Erythroblast (primary cell): ENCODE measurements at regions not wholly inside any gene's neighbourhood (a gene's known extent, or its start where the extent isn't known, plus 50 kb on each side); places are given as distances from the start of the nearest gene placed in this dataset.
"Not testable (repeated sequence)": the region's sequence is repeated elsewhere in the genome, so short reads cannot be mapped to it uniquely, and the experiment has no call there.

Experiments
- DNase-seq, 2 experiments: peaks; one replicate each; lab custom pipeline; 2025; lab: John Stamatoyannopoulos, UW
- GATA1 ChIP-seq: IDR thresholded peaks from 2 replicates; pipeline ENCODE4 v1.6.1; 2011; ENCODE audit warnings: low read depth, mild to moderate bottlenecking, control low read depth, low read length, moderate library complexity
- POLR2A ChIP-seq: IDR thresholded peaks from 2 replicates; pipeline ENCODE4 v1.6.1; 2011; ENCODE audit warnings: mild to moderate bottlenecking, low read length

DNA sequence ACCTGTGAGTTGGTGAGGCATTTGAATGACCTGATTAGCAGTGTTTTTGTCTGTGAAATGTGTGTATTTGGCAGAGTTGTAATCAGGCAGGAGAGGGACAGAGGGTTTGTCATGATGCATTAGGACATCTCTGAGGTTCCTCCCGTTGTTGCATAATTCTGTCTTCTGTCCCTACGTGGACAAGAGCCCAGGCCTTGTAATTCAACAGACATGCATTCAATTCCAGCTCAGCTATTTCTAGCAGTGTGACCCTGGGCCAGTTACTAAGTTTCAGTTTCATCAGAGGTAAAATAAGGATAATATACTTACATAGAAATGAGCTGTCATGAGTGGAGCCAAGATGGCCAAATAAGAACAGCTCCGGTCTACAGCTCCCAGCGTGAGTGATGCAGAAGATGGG, 208.6 kb downstream of the SLC38A4 start:
- DNase-seq: no peak
- no peak for TF ChIP-seq POLR2A
- no peak for TF ChIP-seq GATA1

DNA sequence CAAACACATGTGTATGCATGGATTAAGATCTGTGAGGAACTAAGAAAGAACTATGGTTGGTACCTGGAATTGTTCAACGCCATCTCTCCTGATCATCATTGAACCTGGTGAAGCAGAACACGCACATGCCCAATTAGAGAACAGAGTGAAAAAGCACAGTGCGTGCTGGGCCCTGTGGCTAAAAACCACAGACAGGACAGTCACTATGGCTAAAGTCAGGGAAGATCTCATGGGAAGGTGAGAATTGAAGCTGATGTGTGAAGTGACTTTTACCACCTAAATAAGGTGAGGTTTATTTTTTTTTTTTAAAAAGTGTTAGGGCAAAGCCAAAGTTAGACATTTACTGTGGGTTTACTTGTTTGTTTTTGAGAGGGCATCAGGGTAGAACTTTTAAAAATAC, 215.0 kb downstream of the SLC38A4 start:
- TF ChIP-seq GATA1 (no peak), POLR2A (no peak)
- no peak for DNase-seq

- no peak for TF ChIP-seq POLR2A
- no peak for TF ChIP-seq GATA1
- no peak for DNase-seq
Observed at GRCh38 chr12:46609674-46610073, 216.1 kb downstream of the SLC38A4 start.

- DNase-seq: no peak
- TF ChIP-seq GATA1: no peak
- TF ChIP-seq POLR2A: no peak
Observed at GRCh38 chr12:46609273-46609623, 216.5 kb downstream of the SLC38A4 start.

GRCh38 chr12:46608431-46609272, 217.1 kb downstream of the SLC38A4 start:
- TF ChIP-seq POLR2A: no peak
- no peak for TF ChIP-seq GATA1
- DNase-seq: no peak

- TF ChIP-seq POLR2A (no peak), GATA1 (no peak)
- DNase-seq: no peak
Observed at GRCh38 chr12:46604684-46605083, 221.1 kb downstream of the SLC38A4 start.

- DNase-seq: no peak
- TF ChIP-seq GATA1 (no peak), POLR2A (no peak)
Observed at GRCh38 chr12:46603776-46604456, 221.9 kb downstream of the SLC38A4 start.

- TF ChIP-seq POLR2A (no peak), GATA1 (no peak)
- no peak for DNase-seq
Observed at GRCh38 chr12:46602474-46602873, 223.3 kb downstream of the SLC38A4 start.

- TF ChIP-seq GATA1 (no peak), POLR2A (no peak)
- no peak for DNase-seq
Observed at GRCh38 chr12:46590991-46591703, 218.6 kb upstream of the SLC38A2 start.

DNA sequence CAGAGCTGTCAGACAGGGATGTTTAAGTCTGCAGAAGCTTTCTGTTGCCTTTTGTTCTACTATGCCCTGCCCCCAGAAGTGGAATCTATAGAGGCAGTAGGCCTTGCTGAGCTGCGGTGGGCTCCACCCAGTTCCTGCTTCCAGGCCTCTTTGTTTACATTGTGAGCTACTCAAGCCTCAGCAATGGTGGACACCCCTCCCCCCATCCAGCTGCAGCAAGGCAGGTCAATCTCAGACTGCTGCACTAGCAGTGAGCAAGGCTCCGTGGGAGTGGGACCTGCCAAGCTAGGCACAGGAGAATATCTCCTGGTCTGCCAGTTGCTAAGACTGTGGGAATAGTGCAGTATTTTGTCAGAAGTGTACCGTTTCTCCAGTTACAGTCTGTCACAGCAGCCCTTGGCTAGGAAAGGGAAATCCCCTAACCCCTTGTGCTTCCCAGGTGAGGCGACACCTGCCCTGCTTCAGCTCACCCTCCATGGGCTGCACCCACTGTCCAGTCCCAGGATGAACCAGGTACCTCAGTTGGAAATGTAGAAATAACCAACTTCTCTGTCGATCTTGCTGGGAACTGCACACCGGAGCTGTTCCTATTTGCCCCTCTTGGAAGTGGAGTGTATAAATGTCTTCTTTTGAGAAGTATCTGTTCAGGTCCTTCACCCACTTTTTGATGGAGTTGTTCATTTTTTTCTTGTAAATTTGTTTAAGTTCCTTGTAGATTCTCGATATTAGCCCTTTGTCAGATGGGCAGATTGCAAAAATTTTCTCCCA, 213.5 kb upstream of the SLC38A2 start:
- no peak for DNase-seq

GRCh38 chr12:46584098-46584497, 211.5 kb upstream of the SLC38A2 start:
- not testable (repeated sequence) for DNase-seq

More for the DNA sequence above, 213.5 kb upstream of the SLC38A2 start:
- TF ChIP-seq GATA1: no peak

GRCh38 chr12:46581990-46582389, 209.4 kb upstream of the SLC38A2 start:
- DNase-seq: not testable (repeated sequence)

GRCh38 chr12:46580445-46580844, 207.9 kb upstream of the SLC38A2 start:
- DNase-seq: no peak
- no peak for TF ChIP-seq GATA1
- TF ChIP-seq POLR2A: no peak
